GM12874 (cell line): ENCODE measurements at regions not wholly inside any gene's neighbourhood (a gene's known extent, or its start where the extent isn't known, plus 50 kb on each side); places are given as distances from the start of the nearest gene placed in this dataset.

Source experiments
- CTCF ChIP-seq: IDR thresholded peaks from 2 replicates; pipeline ENCODE4 v1.5.1; 2011; ENCODE audit warnings: low read depth, mild to moderate bottlenecking, control low read depth, low read length, moderate library complexity; ENCODE audit not compliant: insufficient read depth

- TF ChIP-seq CTCF, result no peak
Measured at GRCh38 chr11:79676396-79676795, 235.6 kb upstream of the TENM4 start.

- no peak for TF ChIP-seq CTCF
Measured at GRCh38 chr11:79675081-79675480, 234.3 kb upstream of the TENM4 start.

- no peak for TF ChIP-seq CTCF
Measured at GRCh38 chr11:79672786-79673185, 232.0 kb upstream of the TENM4 start.

GRCh38 chr11:79671401-79671800 is 230.6 kb upstream of the TENM4 start:
- no peak for TF ChIP-seq CTCF

GRCh38 chr11:79670882-79671281 is 230.1 kb upstream of the TENM4 start:
- TF ChIP-seq CTCF, result no peak

GRCh38 chr11:79668575-79668974 is 227.7 kb upstream of the TENM4 start:
- TF ChIP-seq CTCF, result no peak

GRCh38 chr11:79667380-79667779 is 226.6 kb upstream of the TENM4 start:
- TF ChIP-seq CTCF, result no peak

GRCh38 chr11:79663017-79663416 is 222.2 kb upstream of the TENM4 start:
- TF ChIP-seq CTCF, result no peak
